ES-I3 (cell line): ENCODE measurements at regions not wholly inside any gene's neighbourhood (a gene's known extent, or its start where the extent isn't known, plus 50 kb on each side); places are given as distances from the start of the nearest gene placed in this dataset.

Experiments used
- H3K36me3 ChIP-seq: 2 replicates; pipeline ENCODE4 v1.6.1; 2013; ENCODE audit warnings: mild to moderate bottlenecking, low read length, control low read depth, moderate library complexity; ENCODE audit not compliant: insufficient read depth
- H3K4me1 ChIP-seq: 2 replicates; pipeline ENCODE4 v1.6.1; 2013; ENCODE audit warnings: mild to moderate bottlenecking, control low read depth, low read length; ENCODE audit not compliant: insufficient read depth
- H3K9ac ChIP-seq: 2 replicates; pipeline ENCODE4 v1.6.1; 2013; ENCODE audit warnings: low read depth, mild to moderate bottlenecking, low read length, moderate library complexity
- H3K9me3 ChIP-seq: 2 replicates; pipeline ENCODE4 v1.6.1; 2013; ENCODE audit warnings: mild to moderate bottlenecking, low read length, moderate library complexity; ENCODE audit not compliant: control insufficient read depth, insufficient read depth

DNA sequence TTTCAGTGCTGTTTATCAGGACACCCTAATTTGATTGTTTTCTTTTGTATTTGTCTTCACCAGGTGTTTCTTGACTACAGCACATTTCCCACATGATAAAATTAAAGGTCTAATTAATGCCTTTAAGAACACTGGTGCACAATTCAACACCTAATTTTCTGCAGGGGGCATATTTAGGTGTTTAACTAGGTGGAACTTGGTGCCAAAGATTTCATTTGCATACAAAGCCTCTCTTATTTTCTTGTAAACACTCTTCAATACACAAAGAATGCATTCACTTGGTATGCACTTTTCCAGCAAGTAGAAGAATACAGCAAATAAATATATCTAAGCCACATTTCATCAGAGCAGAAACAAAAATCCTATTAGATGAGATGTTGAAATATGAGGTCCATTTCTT lies 646.2 kb upstream of the FOXG1 start:
- Histone ChIP-seq H3K36me3 (no peaks in the 10 kb centered on the region), H3K9ac (no peak overlapping the region), H3K4me1 (peaks cover 4% of the 10 kb centered on the region; the same call in 1 of the 2 replicates), H3K9me3 (no peaks in the 10 kb centered on the region)

DNA sequence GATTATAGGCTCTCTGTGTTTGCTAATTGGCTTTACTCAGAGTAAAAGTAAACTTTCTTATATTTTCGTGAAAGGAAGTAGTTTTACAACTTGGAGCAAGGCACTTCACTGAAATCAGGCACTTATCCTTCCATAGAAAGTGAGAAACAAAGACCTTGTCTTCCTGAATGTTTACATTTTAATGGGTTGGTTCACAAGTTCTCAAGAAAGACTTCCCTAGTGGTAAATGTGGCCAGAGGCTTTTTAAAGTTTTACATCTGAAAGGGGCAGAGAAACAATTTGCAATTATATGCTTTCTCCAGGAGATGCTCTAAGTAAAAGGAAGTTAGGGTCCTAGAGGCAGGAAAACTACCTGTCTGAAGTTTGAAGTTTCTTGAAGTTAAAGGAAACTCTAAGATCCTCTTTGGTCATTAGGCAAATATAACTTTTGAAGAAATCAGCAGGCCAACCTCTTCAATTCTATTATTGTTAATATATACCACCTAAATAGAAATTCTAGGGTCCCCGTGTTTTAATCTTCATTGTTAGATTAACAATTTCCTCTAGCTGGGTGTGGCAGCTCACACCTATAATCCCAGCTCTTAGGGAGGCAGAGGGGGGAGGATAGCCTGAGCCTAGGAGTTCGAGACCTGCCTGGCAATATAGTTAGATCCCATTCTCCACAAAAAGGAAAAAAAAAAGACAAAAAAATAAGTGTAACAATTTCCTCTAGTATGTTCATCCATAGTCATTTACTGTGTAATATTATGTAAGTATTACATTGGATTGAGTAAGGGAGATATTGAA lies 644.9 kb upstream of the FOXG1 start:
- Histone ChIP-seq H3K9me3 (no peaks in the 10 kb centered on the region), H3K36me3 (no peaks in the 10 kb centered on the region), H3K4me1 (peaks cover 4% of the 10 kb centered on the region; the same call in 1 of the 2 replicates), H3K9ac (no peak overlapping the region)

DNA sequence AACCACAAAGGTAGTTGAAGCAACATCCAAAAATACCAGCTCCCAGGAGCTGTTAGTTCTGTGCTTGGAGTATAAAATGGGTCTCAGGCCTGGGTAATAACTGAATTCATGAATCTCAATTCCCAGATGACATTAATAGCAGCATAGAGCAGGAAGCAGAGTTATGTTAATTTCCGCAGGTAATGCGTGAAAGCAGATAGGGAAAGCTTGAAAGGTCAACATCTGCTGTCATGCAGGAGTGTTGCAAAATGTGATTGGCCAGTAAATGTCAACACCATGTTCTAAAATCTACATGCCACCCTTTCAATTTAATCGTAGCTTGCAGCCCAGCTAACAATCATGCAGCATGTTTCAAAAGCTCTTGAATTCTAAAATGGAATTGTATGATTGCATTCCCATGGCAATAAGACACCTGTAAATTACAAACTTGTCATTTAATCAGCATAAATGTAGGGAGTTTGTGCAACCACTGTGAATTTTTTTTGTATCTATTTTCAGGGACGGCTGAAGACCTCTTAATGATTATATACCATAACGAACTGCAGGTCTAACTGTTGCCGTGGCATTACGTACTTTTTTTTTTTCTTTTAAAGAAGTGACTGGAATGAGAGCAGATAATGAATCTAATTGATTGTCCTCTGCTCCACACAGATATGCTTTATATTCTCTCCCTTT lies 635.8 kb upstream of the FOXG1 start:
- Histone ChIP-seq H3K9me3 (no peaks in the 10 kb centered on the region), H3K36me3 (no peaks in the 10 kb centered on the region), H3K4me1 (no peaks in the 10 kb centered on the region), H3K9ac (no peak overlapping the region)

DNA sequence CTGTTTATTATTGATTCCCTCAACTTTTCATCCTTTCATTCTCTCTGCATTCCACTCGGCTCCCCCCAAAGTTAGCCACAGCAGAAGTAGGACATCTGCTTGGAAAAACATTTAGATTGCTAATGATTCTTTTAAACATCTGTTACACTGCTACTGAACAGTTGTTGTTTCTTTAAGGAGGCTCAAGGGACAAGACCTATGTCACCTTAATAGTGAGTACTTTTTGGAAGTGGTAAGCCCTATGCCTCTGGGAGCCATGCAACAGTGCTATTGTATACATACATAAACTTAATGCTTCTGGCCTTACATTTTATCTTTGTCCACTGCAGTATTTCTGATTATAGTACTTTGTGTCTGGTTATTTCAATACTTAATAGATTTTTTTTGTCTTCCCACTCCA lies 628.2 kb upstream of the FOXG1 start:
- no peaks in the 10 kb centered on the region for H3K4me1 ChIP-seq
- H3K9me3 ChIP-seq: no peaks in the 10 kb centered on the region
- H3K36me3 ChIP-seq: no peaks in the 10 kb centered on the region
- H3K9ac ChIP-seq: no peak overlapping the region

DNA sequence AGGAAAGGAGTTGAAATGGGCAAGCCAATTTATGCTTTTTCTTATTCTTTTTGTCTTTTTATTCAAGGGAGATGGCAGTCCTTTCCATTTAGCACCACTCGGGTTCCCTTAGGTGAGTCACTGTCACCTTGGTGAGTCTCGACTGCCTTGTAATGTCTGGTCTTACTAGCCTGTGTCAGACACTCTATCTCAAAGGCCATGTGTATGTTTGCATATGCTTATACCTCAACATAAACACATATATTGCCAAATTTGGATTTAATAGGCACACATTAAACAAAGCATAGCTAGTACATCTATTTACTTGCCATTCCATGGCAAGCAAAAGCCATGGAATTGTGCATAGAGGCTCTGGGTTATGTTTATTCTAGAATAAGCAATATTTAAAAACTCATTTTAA lies 624.9 kb upstream of the FOXG1 start:
- Histone ChIP-seq H3K36me3 (no peaks in the 10 kb centered on the region), H3K9me3 (no peaks in the 10 kb centered on the region), H3K4me1 (no peaks in the 10 kb centered on the region), H3K9ac (no peak overlapping the region)

DNA sequence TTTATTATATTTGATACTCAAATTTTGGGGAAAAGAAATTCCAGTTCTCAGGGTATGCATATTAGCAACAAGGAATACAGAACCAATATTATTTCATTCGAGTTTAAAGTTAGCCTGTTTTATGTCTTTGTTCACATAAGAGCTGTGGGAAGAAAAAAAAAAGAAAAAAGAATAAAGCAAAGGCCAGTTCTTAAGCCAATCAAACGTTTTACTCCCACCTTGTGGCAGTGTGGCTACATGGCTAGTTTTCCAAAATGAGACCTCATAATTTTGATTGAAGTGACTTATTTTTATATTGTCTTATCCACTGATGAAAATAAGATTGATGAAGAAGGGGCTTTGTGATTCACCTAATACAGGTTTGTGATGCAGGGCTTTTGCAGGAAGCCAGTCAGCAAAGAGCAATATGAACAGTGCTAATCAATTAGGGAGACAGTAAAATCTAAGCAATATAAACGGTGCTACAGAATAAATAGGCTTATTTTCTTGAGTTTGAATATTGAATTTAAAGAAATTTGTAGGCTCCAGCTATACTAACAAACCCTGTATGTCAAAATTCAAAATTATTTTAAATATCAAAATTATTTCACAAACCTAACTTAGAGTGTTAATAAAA lies 624.1 kb upstream of the FOXG1 start:
- no peaks in the 10 kb centered on the region for H3K36me3 ChIP-seq
- no peaks in the 10 kb centered on the region for H3K4me1 ChIP-seq
- no peaks in the 10 kb centered on the region for H3K9me3 ChIP-seq
- no peak overlapping the region for H3K9ac ChIP-seq

DNA sequence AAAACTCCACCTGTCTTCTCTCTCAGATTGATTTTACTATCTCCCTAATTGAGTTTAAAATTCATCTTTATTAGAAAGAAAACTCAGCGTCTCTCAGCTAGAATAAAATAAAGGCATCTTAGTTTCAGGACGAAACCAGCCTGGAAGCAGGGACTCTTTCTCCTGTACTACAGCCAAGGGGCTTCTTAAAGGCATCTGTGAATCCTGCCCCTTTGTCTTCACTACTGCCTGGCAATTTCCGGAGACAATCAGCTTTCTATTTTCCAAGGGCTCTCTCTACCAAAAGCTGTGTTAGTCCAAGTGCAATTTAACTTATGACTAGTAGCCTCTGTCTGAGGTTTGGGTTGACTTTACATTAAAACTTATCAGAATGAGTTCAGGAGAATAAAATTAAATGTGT lies 623.3 kb upstream of the FOXG1 start:
- Histone ChIP-seq H3K36me3 (no peaks in the 10 kb centered on the region), H3K9ac (no peak overlapping the region), H3K9me3 (no peaks in the 10 kb centered on the region), H3K4me1 (no peaks in the 10 kb centered on the region)

DNA sequence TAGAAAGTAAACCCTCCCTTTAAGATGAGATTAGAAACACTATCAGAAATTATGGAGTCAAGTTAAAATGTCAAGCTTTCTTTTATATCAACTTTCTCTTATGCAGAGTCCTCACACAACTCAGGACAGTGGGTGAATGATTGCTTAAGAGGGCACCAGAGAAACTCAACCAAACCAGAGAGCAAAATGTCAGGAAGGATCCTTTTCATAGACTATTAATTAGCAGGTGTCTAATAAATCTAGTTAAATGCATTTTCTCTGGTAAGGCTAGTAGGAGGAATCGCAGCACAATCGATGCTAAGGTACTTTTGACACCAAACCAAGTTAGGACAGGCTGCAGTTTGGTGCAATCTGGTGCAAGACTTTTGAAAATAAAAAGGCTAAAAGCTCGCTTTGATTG lies 614.7 kb upstream of the FOXG1 start:
- no peaks in the 10 kb centered on the region for H3K4me1 ChIP-seq
- H3K9ac ChIP-seq: no peak overlapping the region
- no peaks in the 10 kb centered on the region for H3K36me3 ChIP-seq
- no peaks in the 10 kb centered on the region for H3K9me3 ChIP-seq

DNA sequence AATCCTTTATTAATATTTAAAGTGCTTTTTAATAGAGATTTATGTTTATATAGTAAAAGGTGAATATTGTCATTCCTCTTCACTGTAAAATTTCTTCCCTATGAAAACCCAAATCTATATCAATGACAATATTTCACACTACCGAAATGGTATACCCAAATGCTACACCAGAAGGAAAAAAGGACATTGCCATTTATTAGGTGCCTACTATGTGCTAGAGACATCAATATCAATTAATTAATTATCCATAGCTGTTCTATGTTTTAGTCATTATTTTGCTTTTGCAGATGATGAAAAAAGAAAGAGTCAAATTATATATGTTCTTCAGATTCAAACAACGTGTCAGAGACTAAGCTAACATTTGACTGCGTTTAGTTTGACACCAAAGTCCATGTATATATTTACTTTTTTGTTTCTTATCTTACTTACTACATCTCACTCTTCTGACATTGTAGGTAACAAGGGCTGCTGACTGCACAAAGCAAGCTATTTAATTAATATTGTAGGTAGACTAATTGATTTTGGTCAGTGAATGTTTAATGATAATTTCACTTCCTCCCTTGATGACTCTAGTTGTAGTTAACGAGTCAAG lies 614.0 kb upstream of the FOXG1 start:
- Histone ChIP-seq H3K4me1 (no peaks in the 10 kb centered on the region), H3K9me3 (no peaks in the 10 kb centered on the region), H3K36me3 (no peaks in the 10 kb centered on the region), H3K9ac (no peak overlapping the region)

DNA sequence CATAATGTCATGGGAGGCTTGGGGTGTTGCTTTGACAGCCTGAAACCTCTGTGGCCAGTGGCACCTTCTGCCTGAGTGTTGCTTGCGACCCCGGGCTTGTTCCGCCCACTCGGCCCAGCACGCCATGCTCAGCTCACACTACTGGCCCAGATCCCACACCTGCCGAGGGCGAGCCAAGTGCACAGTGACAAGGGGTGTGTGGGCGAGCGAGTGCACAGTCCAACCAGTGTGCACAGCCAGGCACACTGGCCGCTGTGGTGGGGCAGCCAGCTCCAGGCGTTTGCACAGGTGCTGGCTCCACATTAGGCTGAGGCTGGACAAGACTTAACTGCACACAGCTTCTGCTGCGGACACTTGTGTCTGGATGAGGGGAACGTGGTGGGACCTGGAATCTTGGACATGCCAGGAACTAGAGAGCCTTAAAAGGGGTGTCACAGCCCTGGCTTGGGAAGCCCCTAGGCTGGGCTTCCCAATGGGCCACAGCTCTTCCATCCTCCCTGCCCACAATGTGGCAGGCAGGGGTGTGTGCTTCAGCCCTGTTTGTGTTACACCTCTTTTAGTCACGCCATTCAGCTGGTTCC lies 609.2 kb upstream of the FOXG1 start:
- H3K4me1 ChIP-seq: no peaks in the 10 kb centered on the region
- H3K36me3 ChIP-seq: no peaks in the 10 kb centered on the region
- H3K9me3 ChIP-seq: no peaks in the 10 kb centered on the region
- H3K9ac ChIP-seq: no peak overlapping the region

DNA sequence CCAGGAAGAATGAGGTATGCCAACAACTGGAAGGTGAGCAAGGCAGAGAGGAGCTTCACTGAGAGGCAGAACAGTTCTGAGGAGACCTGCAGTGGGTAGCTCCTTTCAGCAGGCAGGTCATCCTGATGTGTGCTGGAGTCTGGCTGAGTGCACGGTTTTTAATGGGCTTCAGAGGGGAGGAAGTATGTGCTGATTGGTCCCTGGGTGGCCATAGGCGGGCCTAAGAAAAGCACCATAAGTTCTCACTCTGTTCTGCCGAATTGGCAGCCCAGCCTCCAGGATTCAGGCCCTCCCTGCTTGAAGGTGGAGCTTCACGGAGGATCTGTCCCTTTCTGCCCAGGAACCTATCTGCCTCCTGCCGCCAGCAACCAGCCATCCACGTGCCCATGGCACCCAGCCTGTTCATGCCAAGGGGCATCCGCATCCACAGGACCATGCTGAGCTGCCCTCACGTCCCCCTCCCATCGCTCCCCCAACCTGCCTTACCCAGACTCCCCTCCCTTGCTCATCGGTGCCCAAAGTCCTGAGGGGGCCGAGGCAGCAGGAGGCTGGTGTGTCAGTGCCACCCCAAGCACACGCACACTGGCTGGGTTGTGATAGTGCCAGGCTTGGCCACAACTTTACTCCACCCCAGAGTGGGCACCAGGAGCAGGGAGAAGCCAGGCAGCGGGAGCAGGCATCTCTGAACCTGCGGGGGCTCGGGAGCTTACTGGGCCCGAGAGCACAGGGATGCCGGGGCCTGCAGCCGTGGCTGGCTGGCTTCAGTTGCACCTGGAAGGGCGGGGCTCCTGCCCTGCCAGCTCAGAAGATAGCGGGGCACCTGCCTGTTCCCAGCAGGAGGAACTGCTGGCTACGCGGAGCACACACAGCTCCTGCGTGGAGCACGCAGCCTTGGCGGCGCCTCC lies 608.4 kb upstream of the FOXG1 start:
- Histone ChIP-seq H3K9me3 (no peaks in the 10 kb centered on the region), H3K9ac (no peak overlapping the region), H3K36me3 (no peaks in the 10 kb centered on the region), H3K4me1 (no peaks in the 10 kb centered on the region)

DNA sequence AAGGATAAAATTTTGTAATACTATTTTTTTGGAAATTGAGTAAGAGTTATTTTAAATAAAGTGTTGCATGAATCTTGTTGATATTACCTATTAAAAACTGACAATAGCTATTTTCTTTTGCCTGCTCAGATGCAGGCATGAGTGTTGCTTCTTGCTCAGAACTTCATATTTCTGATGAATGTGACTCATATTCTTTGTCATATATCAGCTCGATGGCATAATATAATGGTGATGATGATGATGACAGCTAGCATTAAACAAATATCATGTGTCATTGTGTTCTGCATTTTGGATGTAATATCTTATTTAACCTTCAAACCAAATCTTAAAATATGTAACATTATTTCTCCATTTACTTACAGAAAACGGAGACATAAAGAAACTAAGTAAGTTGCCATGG lies 605.5 kb upstream of the FOXG1 start:
- H3K4me1 ChIP-seq: no peaks in the 10 kb centered on the region
- H3K36me3 ChIP-seq: no peaks in the 10 kb centered on the region
- no peak overlapping the region for H3K9ac ChIP-seq
- no peaks in the 10 kb centered on the region for H3K9me3 ChIP-seq

DNA sequence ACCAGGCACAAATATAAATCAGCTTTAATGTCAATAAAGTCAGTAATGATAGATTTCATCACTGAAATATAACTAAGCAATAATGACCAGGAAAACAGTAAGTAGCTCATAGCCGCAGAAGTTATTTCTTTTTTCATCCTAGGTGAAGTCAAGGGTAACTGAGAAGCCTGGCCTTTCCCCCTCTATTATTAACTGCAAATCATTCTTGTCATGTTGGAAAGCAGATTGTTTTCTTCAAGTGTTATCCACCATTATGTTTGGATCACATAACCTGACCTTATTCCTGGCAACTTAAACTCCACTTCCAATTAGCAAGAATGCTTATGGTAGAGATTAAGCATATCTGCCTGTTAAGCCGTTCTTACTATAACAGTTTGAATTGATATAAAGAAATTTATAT lies 603.4 kb upstream of the FOXG1 start:
- H3K36me3 ChIP-seq: no peaks in the 10 kb centered on the region
- H3K9me3 ChIP-seq: no peaks in the 10 kb centered on the region
- no peaks in the 10 kb centered on the region for H3K4me1 ChIP-seq
- H3K9ac ChIP-seq: no peak overlapping the region

DNA sequence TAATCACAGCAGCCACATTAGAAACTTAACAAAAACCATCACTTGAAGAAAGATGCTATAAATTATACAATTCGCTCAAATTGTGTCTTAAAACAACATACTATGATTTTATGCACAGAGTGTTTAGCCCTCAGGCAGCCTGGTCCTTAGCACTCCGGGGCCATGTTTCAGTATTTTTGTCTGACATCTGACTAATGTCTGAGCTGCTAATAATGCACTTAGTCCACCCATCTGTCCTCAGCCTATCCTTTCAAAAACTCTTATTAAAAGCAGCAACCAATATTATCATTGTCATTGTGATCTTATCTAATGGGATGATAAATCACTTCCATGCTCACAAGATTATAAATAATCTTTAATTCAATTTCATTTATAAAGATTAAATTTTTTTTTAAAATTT lies 602.7 kb upstream of the FOXG1 start:
- Histone ChIP-seq H3K9me3 (no peaks in the 10 kb centered on the region), H3K36me3 (no peaks in the 10 kb centered on the region), H3K9ac (no peak overlapping the region), H3K4me1 (no peaks in the 10 kb centered on the region)
